NB4 (cell line): ENCODE measurements at regions not wholly inside any gene's neighbourhood (a gene's known extent, or its start where the extent isn't known, plus 50 kb on each side); places are given as distances from the start of the nearest gene placed in this dataset.

ENCODE experiments used
- DNase-seq: peaks from one replicate; pipeline ENCODE4 v3.0.0; 2010; ENCODE audit warnings: low read depth
- H3K4me3 ChIP-seq: one replicate; pipeline ENCODE4 v1.5.1; 2011; ENCODE audit warnings: mild to moderate bottlenecking, low read depth, low read length, moderate library complexity
- MYC ChIP-seq: IDR thresholded peaks from 2 replicates; pipeline ENCODE4 v1.6.1; 2011; ENCODE audit warnings: low read depth, low read length
- POLR2A ChIP-seq: IDR thresholded peaks from 2 replicates; pipeline ENCODE4 v1.6.1; 2011; ENCODE audit warnings: mild to moderate bottlenecking; ENCODE audit not compliant: insufficient read length; ENCODE audit errors: extremely low read depth
- TF ChIP-seq, protein P1 (sequence below): IDR thresholded peaks from 2 replicates; pipeline ENCODE4 v1.6.1; 2011; ENCODE audit warnings: low read depth, low read length
- TF ChIP-seq, protein P2 (sequence below): IDR thresholded peaks from one replicate; pipeline ENCODE4 v1.5.1; 2012; ENCODE audit warnings: low read depth, low read length

DNA sequence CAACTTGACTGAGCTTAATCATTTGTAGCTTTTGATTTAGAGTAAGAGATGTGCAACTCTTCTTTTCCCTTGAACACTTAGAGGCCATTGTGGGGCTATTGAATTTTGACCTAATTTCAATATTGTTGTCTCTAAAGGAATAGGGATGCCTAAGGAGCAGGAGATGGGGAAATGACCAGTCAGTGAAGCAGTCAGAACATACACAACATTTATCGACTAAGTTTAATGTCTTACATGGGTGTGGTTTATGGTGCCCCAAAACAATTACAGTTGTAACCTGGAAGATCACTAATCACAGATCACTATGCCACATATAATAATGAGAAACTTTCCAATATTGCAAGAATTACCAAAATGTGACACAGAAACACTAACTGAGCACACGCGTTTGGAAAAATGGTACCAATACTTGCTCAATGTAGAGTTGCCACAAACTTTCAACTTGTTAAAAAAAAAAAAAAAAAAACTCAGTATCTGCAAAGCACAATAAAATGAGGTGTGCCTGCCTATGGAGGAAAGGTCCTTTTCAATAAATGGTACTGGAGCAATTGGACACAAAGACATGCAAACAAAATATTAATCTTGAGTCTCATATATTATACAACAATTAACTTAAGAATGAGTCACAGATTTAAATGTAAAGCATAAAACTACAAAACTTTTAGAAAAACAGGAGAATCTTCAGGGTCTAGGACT, 189.6 kb upstream of the RAD23B start:
- DNase-seq, result no peak
- no peak overlapping the region for H3K4me3 ChIP-seq
- TF ChIP-seq, protein P1, sequence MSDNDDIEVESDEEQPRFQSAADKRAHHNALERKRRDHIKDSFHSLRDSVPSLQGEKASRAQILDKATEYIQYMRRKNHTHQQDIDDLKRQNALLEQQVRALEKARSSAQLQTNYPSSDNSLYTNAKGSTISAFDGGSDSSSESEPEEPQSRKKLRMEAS, result no peak
- TF ChIP-seq MYC (no peak), POLR2A (no peak)
- TF ChIP-seq, protein P2, sequence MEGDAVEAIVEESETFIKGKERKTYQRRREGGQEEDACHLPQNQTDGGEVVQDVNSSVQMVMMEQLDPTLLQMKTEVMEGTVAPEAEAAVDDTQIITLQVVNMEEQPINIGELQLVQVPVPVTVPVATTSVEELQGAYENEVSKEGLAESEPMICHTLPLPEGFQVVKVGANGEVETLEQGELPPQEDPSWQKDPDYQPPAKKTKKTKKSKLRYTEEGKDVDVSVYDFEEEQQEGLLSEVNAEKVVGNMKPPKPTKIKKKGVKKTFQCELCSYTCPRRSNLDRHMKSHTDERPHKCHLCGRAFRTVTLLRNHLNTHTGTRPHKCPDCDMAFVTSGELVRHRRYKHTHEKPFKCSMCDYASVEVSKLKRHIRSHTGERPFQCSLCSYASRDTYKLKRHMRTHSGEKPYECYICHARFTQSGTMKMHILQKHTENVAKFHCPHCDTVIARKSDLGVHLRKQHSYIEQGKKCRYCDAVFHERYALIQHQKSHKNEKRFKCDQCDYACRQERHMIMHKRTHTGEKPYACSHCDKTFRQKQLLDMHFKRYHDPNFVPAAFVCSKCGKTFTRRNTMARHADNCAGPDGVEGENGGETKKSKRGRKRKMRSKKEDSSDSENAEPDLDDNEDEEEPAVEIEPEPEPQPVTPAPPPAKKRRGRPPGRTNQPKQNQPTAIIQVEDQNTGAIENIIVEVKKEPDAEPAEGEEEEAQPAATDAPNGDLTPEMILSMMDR, result no peak

DNA sequence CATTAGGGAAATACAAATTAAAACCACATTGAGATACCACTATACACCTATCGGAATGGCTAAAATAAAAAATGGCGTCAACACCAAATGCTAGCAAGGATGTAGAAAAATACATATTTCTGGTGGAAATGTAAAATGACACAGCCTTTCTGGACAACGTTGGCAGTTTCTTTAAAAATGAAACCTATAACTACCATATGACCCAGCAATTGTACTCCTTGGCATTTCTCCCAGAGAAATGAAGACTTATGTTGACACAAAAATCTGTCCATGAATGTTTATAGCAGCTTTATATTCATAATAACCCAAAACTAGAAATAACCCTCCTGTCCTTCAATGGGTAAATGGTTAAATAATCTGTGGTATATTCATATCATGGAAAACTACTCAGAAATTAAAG, 188.7 kb upstream of the RAD23B start:
- DNase-seq, result no peak
- TF ChIP-seq, protein P2, result no peak
- no peak for TF ChIP-seq POLR2A
- TF ChIP-seq MYC, result no peak
- TF ChIP-seq, protein P1, result no peak
- no peak overlapping the region for H3K4me3 ChIP-seq

DNA sequence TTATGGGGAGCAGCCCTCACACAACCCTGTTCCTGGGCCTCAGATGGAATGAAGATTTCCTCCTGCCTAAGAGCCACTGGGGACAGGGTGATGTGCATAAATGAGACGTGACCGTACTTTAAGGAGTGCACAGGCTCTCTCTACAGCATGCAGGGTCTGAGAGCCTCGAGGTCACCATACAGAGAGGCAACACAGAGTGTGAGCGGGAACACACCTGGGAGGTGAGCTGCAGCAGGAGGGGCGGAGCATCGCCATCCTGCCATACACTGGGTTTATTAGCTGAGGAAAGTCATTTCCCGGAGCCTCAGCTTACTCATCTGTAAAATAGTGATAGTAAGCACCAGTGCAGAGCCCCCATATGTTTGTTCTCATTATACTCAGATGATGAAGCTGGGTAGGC, 182.5 kb upstream of the RAD23B start:
- DNase-seq, result no peak
- TF ChIP-seq POLR2A (no peak), MYC (no peak)
- TF ChIP-seq, protein P2, result no peak
- TF ChIP-seq, protein P1, result no peak
- H3K4me3 ChIP-seq, result no peak overlapping the region

DNA sequence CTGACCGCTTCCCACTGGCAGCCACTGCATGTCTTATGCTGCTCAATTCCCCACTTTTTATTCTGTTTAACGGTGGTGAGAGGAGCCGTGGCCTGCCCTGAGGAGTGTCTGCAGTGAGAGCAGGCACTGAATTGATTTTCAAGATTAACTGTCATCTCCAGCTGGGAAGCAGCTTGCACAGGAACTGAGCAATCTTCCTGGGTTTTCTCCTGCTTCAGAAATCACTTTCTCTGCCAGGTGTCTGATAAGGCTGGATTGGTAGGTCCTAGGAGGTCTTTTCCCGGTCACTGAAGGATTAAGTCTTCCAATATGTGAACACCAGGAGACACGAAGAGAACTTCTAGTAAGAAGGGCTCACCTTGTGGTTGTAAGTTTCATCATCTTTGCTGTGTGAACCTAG, 181.1 kb upstream of the RAD23B start:
- no peak for DNase-seq
- H3K4me3 ChIP-seq, result no peak overlapping the region
- TF ChIP-seq POLR2A (no peak), MYC (no peak)
- TF ChIP-seq, protein P1, result no peak
- TF ChIP-seq, protein P2, result no peak

DNA sequence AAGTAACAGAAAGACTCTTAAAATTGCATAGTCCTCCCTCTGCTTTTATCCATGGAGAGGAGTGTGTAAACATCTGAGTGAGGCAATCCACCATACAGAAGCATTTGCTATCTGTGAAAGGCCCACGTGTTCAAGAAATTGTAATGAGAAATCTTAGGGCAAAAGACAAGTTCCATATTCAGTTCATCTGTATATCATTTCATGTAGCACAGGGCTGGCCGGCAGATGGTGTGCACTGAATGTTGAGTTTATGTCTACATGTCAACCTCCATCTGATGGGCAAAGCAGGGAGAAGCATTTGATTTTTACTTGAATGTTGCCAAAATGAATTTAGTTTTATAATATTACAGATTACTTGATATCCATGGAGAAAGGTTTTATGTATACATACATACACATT, 179.5 kb upstream of the RAD23B start:
- no peak for DNase-seq
- no peak for TF ChIP-seq MYC
- no peak for TF ChIP-seq POLR2A
- TF ChIP-seq, protein P2, result no peak
- TF ChIP-seq, protein P1, result no peak
- H3K4me3 ChIP-seq, result no peak overlapping the region
